Suprapubic skin (tissue), 4 donors: ENCODE measurements at regions not wholly inside any gene's neighbourhood (a gene's known extent, or its start where the extent isn't known, plus 50 kb on each side); places are given as distances from the start of the nearest gene placed in this dataset.

Experiments
- DNase-seq, 2 donors: peaks; one replicate each; pipeline ENCODE4 v3.0.0-alpha.2; 2019; ENCODE audit warnings: low spot score in 2 of 2
- H3K27ac ChIP-seq: fragments of 200-600 bp; sonication (generic); one replicate; pipeline ENCODE4 v1.5.1; 2019
- H3K27me3 ChIP-seq: fragments of 200-600 bp; sonication (generic); one replicate; pipeline ENCODE4 v1.5.1; 2019
- H3K36me3 ChIP-seq: fragments of 200-600 bp; sonication (generic); one replicate; pipeline ENCODE4 v1.5.1; 2019
- H3K4me1 ChIP-seq: fragments of 200-600 bp; sonication (generic); one replicate; pipeline ENCODE4 v1.5.1; 2019
- H3K4me3 ChIP-seq: fragments of 200-600 bp; sonication (generic); one replicate; pipeline ENCODE4 v1.5.1; 2019; ENCODE audit warnings: mild to moderate bottlenecking
- H3K9me3 ChIP-seq: fragments of 200-600 bp; sonication (generic); one replicate; pipeline ENCODE4 v1.5.1; 2019
- EP300 ChIP-seq: sonication (generic); formaldehyde crosslinking; IDR thresholded peaks from one replicate; pipeline ENCODE4 v1.6.1; 2017; ENCODE audit warnings: antibody characterized with exemption
- POLR2A ChIP-seq, 2 donors: fragments of 450-650 bp; IDR thresholded peaks; one replicate each; pipeline ENCODE4 v1.6.1; 2017; ENCODE audit warnings: antibody characterized with exemption in 2 of 2, mild to moderate bottlenecking in 2 of 2, moderate library complexity in 2 of 2
- POLR2AphosphoS5 ChIP-seq, 3 donors: sonication (generic); formaldehyde crosslinking; IDR thresholded peaks; one replicate each; pipeline ENCODE4 v1.6.1; 2017; ENCODE audit warnings: antibody characterized with exemption in 3 of 3
- WGBS: methylation state at CpG from one replicate; pipeline ENCODE4 v1.1.5; 2018; 5-methylcytosine and 5-hydroxymethylcytosine counted together
- TF ChIP-seq, protein P1 (sequence below), 2 donors: fragments of 200-600 bp in 1 of 2; fragments of 450-650 bp in 1 of 2; sonication (generic) in 1 of 2; IDR thresholded peaks; one replicate each; pipeline ENCODE4 v1.5.1; 2016 to 2019; ENCODE audit warnings: antibody characterized with exemption in 2 of 2, mild to moderate bottlenecking in 1 of 2, moderate library complexity in 1 of 2

DNA sequence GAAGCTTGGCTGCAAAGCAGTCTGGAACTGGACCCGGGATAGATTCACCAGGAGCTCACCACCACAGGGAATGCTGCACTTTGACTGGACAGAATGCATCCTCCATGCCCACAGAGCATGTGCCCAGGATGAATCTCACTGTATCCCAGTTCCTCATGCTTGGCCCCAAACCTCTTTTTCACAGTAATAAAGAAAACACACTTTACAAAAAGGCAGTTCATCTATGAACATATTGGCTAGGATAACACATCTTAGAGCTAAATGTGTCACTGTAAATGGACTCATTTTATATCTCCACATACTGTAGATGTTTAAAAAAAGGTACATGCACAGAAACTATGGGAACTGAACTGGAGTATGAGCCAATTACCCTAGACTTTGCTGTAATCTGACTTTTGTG, 266.9 kb downstream of the TOX3 start:
- H3K4me1 ChIP-seq = no peaks in the 10 kb centered on the region
- H3K27ac ChIP-seq = no peak overlapping the region
- WGBS = 100% methylated on average over 1 of the region's 1 CpG

GRCh38 chr16:52271088-52271750, 275.7 kb downstream of the TOX3 start:
- Histone ChIP-seq H3K27me3 (no peaks in the 10 kb centered on the region), H3K4me3 (no peak overlapping the region), H3K27ac (no peak overlapping the region), H3K36me3 (no peaks in the 10 kb centered on the region), H3K9me3 (no peaks in the 10 kb centered on the region), H3K4me1 (no peaks in the 10 kb centered on the region)
- no peak for DNase-seq
- WGBS = 90% methylated on average over 4 of the region's 4 CpGs
- TF ChIP-seq, protein P1, sequence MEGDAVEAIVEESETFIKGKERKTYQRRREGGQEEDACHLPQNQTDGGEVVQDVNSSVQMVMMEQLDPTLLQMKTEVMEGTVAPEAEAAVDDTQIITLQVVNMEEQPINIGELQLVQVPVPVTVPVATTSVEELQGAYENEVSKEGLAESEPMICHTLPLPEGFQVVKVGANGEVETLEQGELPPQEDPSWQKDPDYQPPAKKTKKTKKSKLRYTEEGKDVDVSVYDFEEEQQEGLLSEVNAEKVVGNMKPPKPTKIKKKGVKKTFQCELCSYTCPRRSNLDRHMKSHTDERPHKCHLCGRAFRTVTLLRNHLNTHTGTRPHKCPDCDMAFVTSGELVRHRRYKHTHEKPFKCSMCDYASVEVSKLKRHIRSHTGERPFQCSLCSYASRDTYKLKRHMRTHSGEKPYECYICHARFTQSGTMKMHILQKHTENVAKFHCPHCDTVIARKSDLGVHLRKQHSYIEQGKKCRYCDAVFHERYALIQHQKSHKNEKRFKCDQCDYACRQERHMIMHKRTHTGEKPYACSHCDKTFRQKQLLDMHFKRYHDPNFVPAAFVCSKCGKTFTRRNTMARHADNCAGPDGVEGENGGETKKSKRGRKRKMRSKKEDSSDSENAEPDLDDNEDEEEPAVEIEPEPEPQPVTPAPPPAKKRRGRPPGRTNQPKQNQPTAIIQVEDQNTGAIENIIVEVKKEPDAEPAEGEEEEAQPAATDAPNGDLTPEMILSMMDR (IDR thresholded peaks at IDR 0.05) = no peak
- TF ChIP-seq POLR2A (IDR thresholded peaks at IDR 0.05) (no peak), POLR2AphosphoS5 (IDR thresholded peaks at IDR 0.05) (no peak), EP300 (no peak)

More for the DNA sequence above, 266.9 kb downstream of the TOX3 start:
- Histone ChIP-seq H3K36me3 (no peaks in the 10 kb centered on the region), H3K4me3 (no peak overlapping the region), H3K27me3 (no peaks in the 10 kb centered on the region), H3K9me3 (no peaks in the 10 kb centered on the region)
- TF ChIP-seq EP300 (no peak), POLR2AphosphoS5 (IDR thresholded peaks at IDR 0.05) (no peak), POLR2A (IDR thresholded peaks at IDR 0.05) (no peak)
- TF ChIP-seq, protein P1 (IDR thresholded peaks at IDR 0.05) = no peak
- no peak for DNase-seq

DNA sequence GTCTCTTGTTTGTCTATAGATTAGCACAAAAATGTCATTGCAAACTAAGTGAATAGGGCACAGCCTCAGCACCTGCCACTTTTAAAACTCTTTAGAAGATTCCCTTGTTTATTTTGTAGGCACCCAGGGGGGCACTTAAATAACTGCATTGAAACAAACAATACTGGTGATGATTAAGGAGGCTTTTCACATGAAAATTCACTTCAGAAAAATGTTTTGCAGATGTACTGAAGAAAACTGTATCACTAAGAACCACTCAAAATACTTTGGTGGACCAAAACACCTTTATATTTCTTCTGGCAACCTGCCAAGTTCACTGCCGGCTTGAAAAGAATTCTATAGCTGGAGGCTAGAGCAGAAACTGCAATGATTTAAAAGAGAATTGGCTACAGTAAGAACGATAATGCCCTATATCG, 281.5 kb downstream of the TOX3 start:
- Histone ChIP-seq H3K27ac (no peak overlapping the region), H3K36me3 (no peaks in the 10 kb centered on the region), H3K4me3 (no peak overlapping the region), H3K27me3 (no peaks in the 10 kb centered on the region), H3K9me3 (no peaks in the 10 kb centered on the region), H3K4me1 (no peaks in the 10 kb centered on the region)
- 8% methylated on average over 3 of the region's 3 CpGs for WGBS
- DNase-seq = no peak
- TF ChIP-seq, protein P1 (IDR thresholded peaks at IDR 0.05) = no peak
- TF ChIP-seq POLR2A (IDR thresholded peaks at IDR 0.05) (no peak), POLR2AphosphoS5 (IDR thresholded peaks at IDR 0.05) (no peak), EP300 (no peak)

- DNase-seq = no peak
- H3K27me3 ChIP-seq = no peaks in the 10 kb centered on the region
- no peak overlapping the region for H3K27ac ChIP-seq
- H3K36me3 ChIP-seq = no peaks in the 10 kb centered on the region
- no peaks in the 10 kb centered on the region for H3K4me1 ChIP-seq
- WGBS = 64% methylated on average over 1 of the region's 1 CpG
- H3K9me3 ChIP-seq = no peaks in the 10 kb centered on the region
- TF ChIP-seq POLR2A (IDR thresholded peaks at IDR 0.05) (no peak), POLR2AphosphoS5 (IDR thresholded peaks at IDR 0.05) (no peak), EP300 (no peak)
- TF ChIP-seq, protein P1 (IDR thresholded peaks at IDR 0.05) = no peak
- H3K4me3 ChIP-seq = no peak overlapping the region
Observed at GRCh38 chr16:52257534-52257933, 289.4 kb downstream of the TOX3 start.

DNA sequence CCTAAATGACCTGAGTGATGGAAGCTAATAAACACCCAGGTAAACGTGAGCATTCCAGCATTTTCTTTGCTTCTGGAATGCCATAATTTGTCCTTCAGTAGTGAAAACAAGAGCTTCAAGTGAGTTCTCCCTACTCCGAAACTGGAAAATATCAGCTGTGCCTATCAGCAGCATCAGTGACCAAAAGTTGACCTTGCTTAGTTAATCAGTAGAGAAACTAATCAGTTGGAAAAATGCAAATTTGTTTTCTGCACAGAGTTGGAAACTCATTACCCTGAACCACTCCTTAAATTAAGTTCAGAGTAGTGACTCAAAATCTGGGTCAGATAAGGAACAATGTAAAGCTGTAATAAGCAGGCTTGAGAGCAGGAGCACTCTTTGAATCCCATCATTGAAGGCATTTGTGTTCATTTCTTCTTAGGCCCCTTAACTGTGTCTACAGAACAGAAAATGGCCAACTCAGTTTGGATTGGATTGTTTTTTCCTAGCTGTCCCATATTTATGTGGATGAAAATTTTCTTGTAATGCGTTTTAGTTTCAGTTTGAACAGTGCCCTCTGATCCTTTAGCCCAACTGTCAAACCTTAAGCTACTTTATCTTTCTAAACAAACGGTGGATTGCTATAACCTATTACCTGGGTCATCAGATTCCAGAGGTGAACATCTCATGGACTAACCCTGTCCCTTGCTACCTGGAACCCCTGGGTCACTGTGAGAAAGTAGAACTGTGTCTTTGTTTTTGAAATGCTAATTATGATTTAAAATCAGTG, 290.4 kb downstream of the TOX3 start:
- DNase-seq = no peak
- no peak overlapping the region for H3K27ac ChIP-seq
- H3K9me3 ChIP-seq = no peaks in the 10 kb centered on the region
- H3K4me1 ChIP-seq = no peaks in the 10 kb centered on the region
- H3K27me3 ChIP-seq = no peaks in the 10 kb centered on the region
- TF ChIP-seq EP300 (no peak), POLR2A (IDR thresholded peaks at IDR 0.05) (no peak), POLR2AphosphoS5 (IDR thresholded peaks at IDR 0.05) (no peak)
- TF ChIP-seq, protein P1 (IDR thresholded peaks at IDR 0.05) = no peak
- no peak overlapping the region for H3K4me3 ChIP-seq
- WGBS = 73% methylated on average over 4 of the region's 4 CpGs
- H3K36me3 ChIP-seq = no peaks in the 10 kb centered on the region
